Heart left ventricle (tissue), 16 donors: ENCODE measurements at regions not wholly inside any gene's neighbourhood (a gene's known extent, or its start where the extent isn't known, plus 50 kb on each side); places are given as distances from the start of the nearest gene placed in this dataset.

Experiments
- ATAC-seq, 4 donors: fragments of 200-7000 bp; cut with Tn5 transposase; one replicate each; pipeline ENCODE4 v1.9.1; 2020 to 2022; ENCODE audit warnings: moderate library complexity in 4 of 4, mild to moderate bottlenecking in 3 of 4, moderate number of reproducible peaks in 1 of 4
- DNase-seq, 5 donors: peaks; one replicate each; pipeline ENCODE4 v3.0.0-alpha.2; 2020
- H3K27ac ChIP-seq, 12 donors: fragments of 200-600 bp; sonication (generic) in 4 of 12; one replicate each; pipeline versions ENCODE4 v1.5.0 to v1.8.0; 2016 to 2022; ENCODE audit warnings: mild to moderate bottlenecking in 2 of 12
- H3K27me3 ChIP-seq, 9 donors: fragments of 200-600 bp; sonication (generic) in 2 of 9; one replicate each; pipeline versions ENCODE4 v1.5.1 to v1.8.0; 2016 to 2022; ENCODE audit warnings: mild to moderate bottlenecking in 3 of 9
- H3K36me3 ChIP-seq, 9 donors: fragments of 200-600 bp; sonication (generic) in 2 of 9; one replicate each; pipeline versions ENCODE4 v1.5.0 to v1.8.0; 2018 to 2022; ENCODE audit warnings: mild to moderate bottlenecking in 2 of 9
- H3K4me1 ChIP-seq, 12 donors: fragments of 200-600 bp; sonication (generic) in 4 of 12; one replicate each; pipeline versions ENCODE4 v1.5.0 to v1.8.0; 2016 to 2022; ENCODE audit warnings: mild to moderate bottlenecking in 3 of 12
- H3K4me3 ChIP-seq, 12 donors: fragments of 200-600 bp; sonication (generic) in 4 of 12; one replicate each; pipeline versions ENCODE4 v1.5.0 to v1.8.0; 2017 to 2022; ENCODE audit warnings: mild to moderate bottlenecking in 9 of 12, moderate library complexity in 4 of 12
- H3K9me3 ChIP-seq, 12 donors: fragments of 200-600 bp; sonication (generic) in 4 of 12; one replicate each; pipeline versions ENCODE4 v1.5.0 to v1.8.0; 2016 to 2022; ENCODE audit warnings: mild to moderate bottlenecking in 1 of 12
- POLR2A ChIP-seq, 2 donors: fragments of 450-650 bp; IDR thresholded peaks; one replicate each; pipeline ENCODE4 v1.6.1; 2017; ENCODE audit warnings: antibody characterized with exemption in 2 of 2, mild to moderate bottlenecking in 2 of 2, moderate library complexity in 2 of 2
- WGBS, 4 donors: extraction: QIAGEN DNeasy Blood & Tissue Kit in 2 of 4; methylation state at CpG; one replicate each; pipeline versions ENCODE4 v1.1.5 to v1.1.7; 2013 to 2018; 5-methylcytosine and 5-hydroxymethylcytosine counted together
- intact Hi-C, 10 donors: fragments of 100-400 bp; cut with DNase I; formaldehyde crosslinking; loops; one replicate each; pipeline versions ENCODE4 v1.11.1 to v1.14.2; 2022
- TF ChIP-seq, protein P1 (sequence below), 12 donors: fragments of 200-600 bp; sonication (generic) in 4 of 12; IDR thresholded peaks; one replicate each; pipeline versions ENCODE4 v1.5.0 to v1.8.0; 2018 to 2022; ENCODE audit warnings: antibody characterized with exemption in 12 of 12, mild to moderate bottlenecking in 5 of 12
- donor health status: ischemic (EF 13 %, LVEDD 7.1; RV severe dilation, severe dysfunction).
- donor health status: healthy with polysubstance abuse.
- donor health status: DM: no; HTN: yes; CAD: no.
- donor health status: DM: no; HTN: no; CAD: no.
- donor health status: ischemic (EF 25% LVEDD 6.9; RV normal size, moderate dysfunction).
- donor health status: ischemic (EF 25% LVEDD 5.7; RV mildly dilated, moderate dysfunction).
- donor health status: healthy.
- donor health status: DM: yes; HTN: yes; CAD: no.
- donor health status: ischemic (EF 35%, LVEDD 5.7; RV mildly dilated, moderate dysfunction).
- donor health status: nonischemic (EF 11% LVEDD 7.7; RV severe dilation, severe dysfunction).
- donor health status: DM: yes; HTN: yes; CAD: no.
- donor health status: PGD.
- donor health status: ischemic (EF 29% LVEDD 5.4; RV normal size, mild dysfunction).
- donor health status: nonischemic (EF 23%, LVEDD 6.1; RV moderate dilation, normal function).

DNA sequence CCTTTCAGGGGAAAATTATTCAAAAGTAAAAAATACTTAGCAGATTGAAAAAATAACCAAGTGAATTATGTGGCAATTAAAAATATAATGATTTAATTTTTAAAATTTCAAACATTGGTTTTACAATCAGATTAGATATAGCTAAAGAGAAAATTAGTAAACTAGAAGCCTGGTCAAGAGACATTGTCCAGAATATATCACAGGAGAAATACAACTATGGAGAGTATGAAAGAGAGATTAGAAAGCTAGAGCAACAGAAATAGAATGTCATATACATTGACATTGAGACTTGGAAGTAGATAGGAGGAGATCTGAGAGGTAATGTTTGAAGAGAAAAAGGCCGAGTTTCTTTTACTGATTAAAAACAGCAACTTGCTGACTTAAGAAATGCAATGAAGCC, 476.4 kb upstream of the SLC10A2 start:
- ATAC-seq (no peak), DNase-seq (no peak)
- Histone ChIP-seq H3K4me1 (no peaks in the 10 kb centered on the region), H3K4me3 (no peak overlapping the region), H3K27me3 (no peaks in the 10 kb centered on the region), H3K9me3 (peaks cover 0 to 36% (median 2%) of the 10 kb centered on the region in 12 donors), H3K36me3 (no peaks in the 10 kb centered on the region), H3K27ac (no peak overlapping the region)
- 0 to 77% (median 21%) methylated on average over 1 of the region's 1 CpG for WGBS, 4 donors
- TF ChIP-seq POLR2A (IDR thresholded peaks at IDR 0.05) = no peak
- intact Hi-C loops = no loop called here

DNA sequence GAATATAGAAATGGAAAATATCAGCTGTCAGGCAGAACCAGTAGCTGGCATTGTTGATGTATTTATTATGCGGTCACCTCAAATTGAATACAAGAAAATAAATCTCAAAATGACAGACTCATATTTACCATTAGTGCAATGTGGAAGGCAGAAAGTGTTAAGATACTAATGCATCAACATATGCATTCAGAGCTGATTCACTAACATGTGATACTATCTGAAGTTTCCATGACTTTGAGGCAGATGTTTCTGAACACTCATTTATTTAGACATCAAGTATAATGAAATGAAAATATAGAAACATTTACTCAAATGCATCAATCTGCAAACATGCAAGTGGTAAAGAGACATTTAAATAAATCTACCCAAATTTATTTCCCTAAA, 474.2 kb upstream of the SLC10A2 start:
- Histone ChIP-seq H3K27ac (no peak overlapping the region), H3K27me3 (no peaks in the 10 kb centered on the region), H3K36me3 (no peaks in the 10 kb centered on the region), H3K4me3 (no peak overlapping the region), H3K9me3 (peaks cover 0 to 30% (median 2%) of the 10 kb centered on the region in 12 donors), H3K4me1 (no peaks in the 10 kb centered on the region)
- TF ChIP-seq, protein P1, sequence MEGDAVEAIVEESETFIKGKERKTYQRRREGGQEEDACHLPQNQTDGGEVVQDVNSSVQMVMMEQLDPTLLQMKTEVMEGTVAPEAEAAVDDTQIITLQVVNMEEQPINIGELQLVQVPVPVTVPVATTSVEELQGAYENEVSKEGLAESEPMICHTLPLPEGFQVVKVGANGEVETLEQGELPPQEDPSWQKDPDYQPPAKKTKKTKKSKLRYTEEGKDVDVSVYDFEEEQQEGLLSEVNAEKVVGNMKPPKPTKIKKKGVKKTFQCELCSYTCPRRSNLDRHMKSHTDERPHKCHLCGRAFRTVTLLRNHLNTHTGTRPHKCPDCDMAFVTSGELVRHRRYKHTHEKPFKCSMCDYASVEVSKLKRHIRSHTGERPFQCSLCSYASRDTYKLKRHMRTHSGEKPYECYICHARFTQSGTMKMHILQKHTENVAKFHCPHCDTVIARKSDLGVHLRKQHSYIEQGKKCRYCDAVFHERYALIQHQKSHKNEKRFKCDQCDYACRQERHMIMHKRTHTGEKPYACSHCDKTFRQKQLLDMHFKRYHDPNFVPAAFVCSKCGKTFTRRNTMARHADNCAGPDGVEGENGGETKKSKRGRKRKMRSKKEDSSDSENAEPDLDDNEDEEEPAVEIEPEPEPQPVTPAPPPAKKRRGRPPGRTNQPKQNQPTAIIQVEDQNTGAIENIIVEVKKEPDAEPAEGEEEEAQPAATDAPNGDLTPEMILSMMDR (IDR thresholded peaks at IDR 0.05) = no peak
- TF ChIP-seq POLR2A (IDR thresholded peaks at IDR 0.05) = no peak
- intact Hi-C loops = no loop called here
- DNase-seq = no peak
- ATAC-seq = no peak
- 93 to 100% (median 96%) methylated on average over 1 of the region's 1 CpG for WGBS, 4 donors

DNA sequence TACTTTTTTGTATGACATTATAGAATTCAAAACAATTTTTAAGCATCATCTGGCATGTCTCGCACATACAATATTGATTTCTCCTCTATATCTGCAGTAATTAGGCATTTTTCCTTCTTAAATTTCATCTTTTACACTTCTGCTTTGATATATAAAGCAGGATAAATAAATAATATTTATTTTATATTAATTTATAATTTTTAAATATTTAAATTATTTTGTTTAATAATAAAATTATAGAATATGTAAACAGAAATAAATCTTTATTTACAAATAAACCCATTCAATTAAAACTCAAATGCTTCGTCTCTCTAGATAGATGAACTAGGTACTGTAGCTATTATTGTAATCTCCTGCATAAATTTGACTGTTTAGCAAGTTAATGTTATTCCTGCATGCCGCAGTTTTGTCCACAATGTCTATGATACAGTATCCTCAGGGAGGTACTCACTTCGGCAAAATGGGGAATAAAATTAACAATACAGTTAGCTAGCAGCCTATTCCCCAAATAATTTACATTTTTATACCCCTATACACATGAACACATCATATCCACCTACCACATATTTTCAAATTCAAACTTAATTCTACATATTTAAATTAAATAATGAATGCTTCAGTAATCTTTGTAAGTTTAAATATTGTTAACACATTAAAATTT, 473.6 kb upstream of the SLC10A2 start:
- Histone ChIP-seq H3K36me3 (no peaks in the 10 kb centered on the region), H3K9me3 (peaks cover 0 to 25% (median 2%) of the 10 kb centered on the region in 12 donors), H3K27me3 (no peaks in the 10 kb centered on the region), H3K27ac (no peak overlapping the region), H3K4me3 (no peak overlapping the region), H3K4me1 (no peaks in the 10 kb centered on the region)
- TF ChIP-seq, protein P1 (IDR thresholded peaks at IDR 0.05) = no peak
- TF ChIP-seq POLR2A (IDR thresholded peaks at IDR 0.05) = no peak
- ATAC-seq = no peak
- no peak for DNase-seq
- intact Hi-C loops = loop anchor here in 1 of 10 donors (10.0 kb wide), 1 partner anchor 245 kb away; no protein-coding TSS in a partner anchor
- 85 to 89% (median 87%) methylated on average over 4 of the region's 4 CpGs for WGBS, 4 donors

DNA sequence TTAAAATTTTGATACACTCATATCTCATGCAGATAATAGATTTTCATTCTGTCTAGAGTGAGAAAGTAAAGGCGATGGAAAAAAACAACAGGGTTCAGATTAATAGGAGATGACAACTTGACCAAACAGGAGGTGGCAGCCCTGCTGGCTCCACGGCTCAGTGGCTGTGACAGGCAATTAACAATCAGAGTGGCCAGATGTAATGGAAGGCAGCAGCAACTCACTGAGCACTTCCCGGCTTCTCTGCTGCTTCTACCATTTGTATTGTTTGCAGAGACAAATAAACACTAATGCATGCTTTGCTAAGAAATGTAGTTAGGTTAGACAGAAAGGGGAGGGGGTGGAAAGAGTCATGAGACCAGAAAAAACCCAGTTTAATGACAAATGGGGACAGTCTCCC, 473.0 kb upstream of the SLC10A2 start:
- no peaks in the 10 kb centered on the region for H3K27me3 ChIP-seq
- no peaks in the 10 kb centered on the region for H3K4me1 ChIP-seq
- H3K36me3 ChIP-seq = no peaks in the 10 kb centered on the region
- peaks cover 0 to 19% (median 0%) of the 10 kb centered on the region in 12 donors for H3K9me3 ChIP-seq
- TF ChIP-seq POLR2A (IDR thresholded peaks at IDR 0.05) = no peak
- TF ChIP-seq, protein P1 (IDR thresholded peaks at IDR 0.05) = no peak
- H3K4me3 ChIP-seq = no peak overlapping the region
- H3K27ac ChIP-seq = no peak overlapping the region
- intact Hi-C loops = loop anchor here in 1 of 10 donors (10.0 kb wide), 1 partner anchor 246 kb away; no protein-coding TSS in a partner anchor
- ATAC-seq = no peak
- 14 to 19% (median 17%) methylated on average over 3 of the region's 3 CpGs for WGBS, 4 donors
- DNase-seq = peak in 2 of 5 donors; percentile 7 to 27
